Panc1 (cell line): ENCODE measurements at regions not wholly inside any gene's neighbourhood (a gene's known extent, or its start where the extent isn't known, plus 50 kb on each side); places are given as distances from the start of the nearest gene placed in this dataset.

Experiments used
- POLR2AphosphoS5 ChIP-seq: IDR thresholded peaks from 2 replicates; pipeline ENCODE4 v1.6.1; 2012; ENCODE audit warnings: mild to moderate bottlenecking, low read depth, low read length, moderate library complexity
- SIN3A ChIP-seq: IDR thresholded peaks from 2 replicates; pipeline ENCODE4 v1.6.1; 2012; ENCODE audit warnings: low read depth, mild to moderate bottlenecking, low read length, moderate library complexity, borderline replicate concordance; ENCODE audit not compliant: insufficient read depth
- TCF7L2 ChIP-seq: IDR thresholded peaks from 2 replicates; pipeline ENCODE4 v1.6.1; 2011; ENCODE audit warnings: mild to moderate bottlenecking, low read depth, low read length, inconsistent platforms
- TF ChIP-seq, protein P1 (sequence below): fragments of 450-650 bp; IDR thresholded peaks from 2 replicates; pipeline ENCODE4 v1.5.1; 2017; ENCODE audit warnings: mild to moderate bottlenecking
- TF ChIP-seq, protein P2 (sequence below), 2 experiments: IDR thresholded peaks; 2 replicates each; pipeline ENCODE4 v1.6.1; 2011 to 2012; ENCODE audit warnings: low read depth in 2 of 2, control low read depth in 1 of 2, low read length in 1 of 2, mild to moderate bottlenecking in 1 of 2, moderate library complexity in 1 of 2; ENCODE audit not compliant: insufficient read depth in 1 of 2

DNA sequence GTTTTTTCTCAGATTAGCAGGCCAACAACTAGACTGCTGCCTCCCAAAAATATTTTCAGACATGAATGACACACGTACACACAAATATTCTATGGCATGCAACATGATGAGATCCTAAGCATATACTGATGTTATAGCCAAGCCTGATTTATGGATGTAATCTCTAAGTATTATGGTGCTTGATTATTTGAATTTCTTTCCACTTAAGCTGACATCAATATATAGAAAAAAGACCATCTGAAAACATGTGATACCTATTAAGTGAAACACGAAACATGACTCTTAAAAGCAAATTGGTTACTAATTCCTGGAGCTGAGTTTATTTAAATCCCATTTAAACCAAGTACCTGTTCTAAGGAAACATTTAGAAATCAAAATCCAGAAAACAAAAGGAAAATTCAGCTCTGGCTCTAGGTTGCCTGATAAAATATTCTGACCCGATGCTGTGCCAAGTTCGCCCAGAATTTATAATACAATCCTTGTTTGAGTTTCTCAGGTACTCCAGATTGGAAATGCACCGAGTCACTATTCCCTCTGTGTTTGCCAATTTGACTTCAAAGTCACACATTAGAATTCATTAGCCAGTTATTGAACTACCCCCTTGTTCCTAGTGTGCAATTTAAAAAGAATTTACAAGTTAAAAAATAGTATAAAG, 548.6 kb downstream of the CSNK1G3 start:
- TF ChIP-seq, protein P1, sequence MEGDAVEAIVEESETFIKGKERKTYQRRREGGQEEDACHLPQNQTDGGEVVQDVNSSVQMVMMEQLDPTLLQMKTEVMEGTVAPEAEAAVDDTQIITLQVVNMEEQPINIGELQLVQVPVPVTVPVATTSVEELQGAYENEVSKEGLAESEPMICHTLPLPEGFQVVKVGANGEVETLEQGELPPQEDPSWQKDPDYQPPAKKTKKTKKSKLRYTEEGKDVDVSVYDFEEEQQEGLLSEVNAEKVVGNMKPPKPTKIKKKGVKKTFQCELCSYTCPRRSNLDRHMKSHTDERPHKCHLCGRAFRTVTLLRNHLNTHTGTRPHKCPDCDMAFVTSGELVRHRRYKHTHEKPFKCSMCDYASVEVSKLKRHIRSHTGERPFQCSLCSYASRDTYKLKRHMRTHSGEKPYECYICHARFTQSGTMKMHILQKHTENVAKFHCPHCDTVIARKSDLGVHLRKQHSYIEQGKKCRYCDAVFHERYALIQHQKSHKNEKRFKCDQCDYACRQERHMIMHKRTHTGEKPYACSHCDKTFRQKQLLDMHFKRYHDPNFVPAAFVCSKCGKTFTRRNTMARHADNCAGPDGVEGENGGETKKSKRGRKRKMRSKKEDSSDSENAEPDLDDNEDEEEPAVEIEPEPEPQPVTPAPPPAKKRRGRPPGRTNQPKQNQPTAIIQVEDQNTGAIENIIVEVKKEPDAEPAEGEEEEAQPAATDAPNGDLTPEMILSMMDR, result no peak
- no peak for TF ChIP-seq SIN3A
- TF ChIP-seq POLR2AphosphoS5, result no peak
- TF ChIP-seq, protein P2, sequence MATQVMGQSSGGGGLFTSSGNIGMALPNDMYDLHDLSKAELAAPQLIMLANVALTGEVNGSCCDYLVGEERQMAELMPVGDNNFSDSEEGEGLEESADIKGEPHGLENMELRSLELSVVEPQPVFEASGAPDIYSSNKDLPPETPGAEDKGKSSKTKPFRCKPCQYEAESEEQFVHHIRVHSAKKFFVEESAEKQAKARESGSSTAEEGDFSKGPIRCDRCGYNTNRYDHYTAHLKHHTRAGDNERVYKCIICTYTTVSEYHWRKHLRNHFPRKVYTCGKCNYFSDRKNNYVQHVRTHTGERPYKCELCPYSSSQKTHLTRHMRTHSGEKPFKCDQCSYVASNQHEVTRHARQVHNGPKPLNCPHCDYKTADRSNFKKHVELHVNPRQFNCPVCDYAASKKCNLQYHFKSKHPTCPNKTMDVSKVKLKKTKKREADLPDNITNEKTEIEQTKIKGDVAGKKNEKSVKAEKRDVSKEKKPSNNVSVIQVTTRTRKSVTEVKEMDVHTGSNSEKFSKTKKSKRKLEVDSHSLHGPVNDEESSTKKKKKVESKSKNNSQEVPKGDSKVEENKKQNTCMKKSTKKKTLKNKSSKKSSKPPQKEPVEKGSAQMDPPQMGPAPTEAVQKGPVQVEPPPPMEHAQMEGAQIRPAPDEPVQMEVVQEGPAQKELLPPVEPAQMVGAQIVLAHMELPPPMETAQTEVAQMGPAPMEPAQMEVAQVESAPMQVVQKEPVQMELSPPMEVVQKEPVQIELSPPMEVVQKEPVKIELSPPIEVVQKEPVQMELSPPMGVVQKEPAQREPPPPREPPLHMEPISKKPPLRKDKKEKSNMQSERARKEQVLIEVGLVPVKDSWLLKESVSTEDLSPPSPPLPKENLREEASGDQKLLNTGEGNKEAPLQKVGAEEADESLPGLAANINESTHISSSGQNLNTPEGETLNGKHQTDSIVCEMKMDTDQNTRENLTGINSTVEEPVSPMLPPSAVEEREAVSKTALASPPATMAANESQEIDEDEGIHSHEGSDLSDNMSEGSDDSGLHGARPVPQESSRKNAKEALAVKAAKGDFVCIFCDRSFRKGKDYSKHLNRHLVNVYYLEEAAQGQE (IDR thresholded peaks at IDR 0.05; ENCODE audit: insufficient read depth in 1 of 2, low read depth in 2 of 2, low read length in 1 of 2), result no peak
- no peak for TF ChIP-seq TCF7L2
